Mesenchymal stem cell (in vitro differentiated cells and primary cell): ENCODE measurements at regions not wholly inside any gene's neighbourhood (a gene's known extent, or its start where the extent isn't known, plus 50 kb on each side); places are given as distances from the start of the nearest gene placed in this dataset.
A peak's percentile ranks its signal among the peaks of the same experiment; 100 is the strongest.

ENCODE experiments used
- DNase-seq: peaks from one replicate; pipeline ENCODE4 v3.0.0-alpha.2; 2013
- H2AFZ ChIP-seq: one replicate; pipeline ENCODE4 v1.6.1; 2013; ENCODE audit warnings: low read depth, mild to moderate bottlenecking, control low read depth, inconsistent platforms, low read length, moderate library complexity
- H2AK5ac ChIP-seq: 2 replicates; pipeline ENCODE4 v1.6.1; 2013; ENCODE audit warnings: low read length, moderate library complexity, mild to moderate bottlenecking, inconsistent platforms; ENCODE audit not compliant: severe bottlenecking
- H2BK120ac ChIP-seq: one replicate; pipeline ENCODE4 v1.6.1; 2013; ENCODE audit warnings: low read depth, mild to moderate bottlenecking, inconsistent platforms, low read length, moderate library complexity
- H2BK12ac ChIP-seq, 2 experiments: one replicate each; pipeline ENCODE4 v1.6.1; 2013; ENCODE audit warnings: inconsistent platforms in 2 of 2, low read length in 2 of 2, mild to moderate bottlenecking in 2 of 2, moderate library complexity in 2 of 2, control low read depth in 1 of 2
- H2BK15ac ChIP-seq: one replicate; pipeline ENCODE4 v1.6.1; 2013; ENCODE audit warnings: mild to moderate bottlenecking, low read depth, inconsistent platforms; ENCODE audit not compliant: poor library complexity, severe bottlenecking
- H2BK5ac ChIP-seq: 2 replicates; pipeline ENCODE4 v1.6.1; 2013; ENCODE audit warnings: low read depth, mild to moderate bottlenecking, low read length, control low read depth, inconsistent platforms; ENCODE audit not compliant: poor library complexity, severe bottlenecking
- H3K14ac ChIP-seq, 2 experiments: one replicate each; pipeline ENCODE4 v1.6.1; 2013; ENCODE audit warnings: inconsistent platforms in 2 of 2, low read length in 2 of 2, control low read depth in 1 of 2, mild to moderate bottlenecking in 1 of 2, moderate library complexity in 1 of 2
- H3K18ac ChIP-seq, 2 experiments: one replicate each; pipeline ENCODE4 v1.6.1; 2013; ENCODE audit warnings: inconsistent platforms in 2 of 2, low read length in 2 of 2, control low read depth in 1 of 2, low read depth in 1 of 2, mild to moderate bottlenecking in 1 of 2
- H3K23ac ChIP-seq, 2 experiments: one replicate each; pipeline ENCODE4 v1.6.1; 2013; ENCODE audit warnings: inconsistent platforms in 2 of 2, low read length in 2 of 2, mild to moderate bottlenecking in 2 of 2, moderate library complexity in 2 of 2, control low read depth in 1 of 2
- H3K27ac ChIP-seq: 2 replicates; pipeline ENCODE4 v1.5.1; 2013; ENCODE audit warnings: mild to moderate bottlenecking, moderate library complexity, low read length, control low read depth, inconsistent platforms; ENCODE audit not compliant: poor library complexity, severe bottlenecking
- H3K27me3 ChIP-seq, 2 experiments: 2 replicates each; pipeline versions ENCODE4 v1.6.1 to v1.7.0; 2013; ENCODE audit warnings: low read length in 2 of 2, mild to moderate bottlenecking in 2 of 2, moderate library complexity in 2 of 2, control low read depth in 1 of 2, inconsistent platforms in 1 of 2; ENCODE audit not compliant: control insufficient read depth in 1 of 2, insufficient read depth in 1 of 2
- H3K36me3 ChIP-seq, 2 experiments: 2 replicates each; pipeline versions ENCODE4 v1.6.1 to v1.7.0; 2013; ENCODE audit warnings: low read length in 2 of 2, control low read depth in 1 of 2, inconsistent platforms in 1 of 2, low read depth in 1 of 2, mild to moderate bottlenecking in 1 of 2; ENCODE audit not compliant: insufficient read depth in 2 of 2, control insufficient read depth in 1 of 2
- H3K4ac ChIP-seq, 2 experiments: one replicate each; pipeline ENCODE4 v1.6.1; 2013; ENCODE audit warnings: inconsistent platforms in 2 of 2, low read length in 2 of 2, mild to moderate bottlenecking in 2 of 2, moderate library complexity in 2 of 2, control low read depth in 1 of 2, low read depth in 1 of 2
- H3K4me1 ChIP-seq: 2 replicates; pipeline ENCODE4 v1.6.1; 2013; ENCODE audit warnings: low read depth, low read length, control low read depth; ENCODE audit not compliant: control insufficient read depth, insufficient read depth
- H3K4me2 ChIP-seq: 2 replicates; pipeline ENCODE4 v1.6.1; 2013; ENCODE audit warnings: low read length, mild to moderate bottlenecking, inconsistent platforms; ENCODE audit not compliant: poor library complexity, severe bottlenecking
- H3K4me3 ChIP-seq, 2 experiments: 2 replicates each; pipeline versions ENCODE4 v1.5.1 to v1.7.0; 2013; ENCODE audit warnings: low read length in 2 of 2, mild to moderate bottlenecking in 2 of 2, control low read depth in 1 of 2, low read depth in 1 of 2; ENCODE audit not compliant: insufficient read depth in 1 of 2
- H3K79me1 ChIP-seq: replicated peaks from 2 replicates; pipeline ENCODE4 v1.6.1; 2013; ENCODE audit warnings: mild to moderate bottlenecking, control low read depth, low read length, inconsistent platforms; ENCODE audit not compliant: poor library complexity, severe bottlenecking
- H3K9ac ChIP-seq: 2 replicates; pipeline ENCODE4 v1.7.0; 2013; ENCODE audit warnings: mild to moderate bottlenecking, low read length, moderate library complexity
- H3K9me3 ChIP-seq: 2 replicates; pipeline ENCODE4 v1.7.0; 2013; ENCODE audit warnings: mild to moderate bottlenecking, low read length; ENCODE audit not compliant: control insufficient read depth
- H4K8ac ChIP-seq: one replicate; pipeline ENCODE4 v1.6.1; 2013; ENCODE audit warnings: inconsistent platforms, mild to moderate bottlenecking, low read length, moderate library complexity
- H4K91ac ChIP-seq: one replicate; pipeline ENCODE4 v1.6.1; 2013; ENCODE audit warnings: mild to moderate bottlenecking, low read length, inconsistent platforms
- WGBS: methylation state at CpG from one replicate; pipeline ENCODE4 v1.1.7; 2013; ENCODE audit warnings: mixed read lengths; 5-methylcytosine and 5-hydroxymethylcytosine counted together

DNA sequence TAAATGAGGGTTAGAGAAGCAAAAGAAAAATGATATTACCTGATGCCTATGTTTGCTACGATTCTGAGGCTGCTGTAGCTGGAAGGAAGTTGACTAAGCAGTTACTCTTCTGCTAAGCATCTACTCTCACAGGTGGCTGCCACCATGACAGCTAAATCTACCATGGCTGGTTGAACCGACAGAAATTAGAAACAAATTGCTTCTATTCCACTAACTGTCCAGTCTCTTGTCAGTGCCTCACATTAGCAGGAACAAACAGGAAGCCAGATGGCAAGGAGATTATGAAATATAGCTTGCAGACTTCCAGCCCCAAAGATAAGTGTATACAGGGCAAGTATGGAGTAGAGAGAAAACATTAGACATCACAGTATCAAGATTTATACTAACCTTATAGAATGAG is 59.4 kb upstream of the TMEM200A start:
- H3K9ac ChIP-seq: no peak overlapping the region

DNA sequence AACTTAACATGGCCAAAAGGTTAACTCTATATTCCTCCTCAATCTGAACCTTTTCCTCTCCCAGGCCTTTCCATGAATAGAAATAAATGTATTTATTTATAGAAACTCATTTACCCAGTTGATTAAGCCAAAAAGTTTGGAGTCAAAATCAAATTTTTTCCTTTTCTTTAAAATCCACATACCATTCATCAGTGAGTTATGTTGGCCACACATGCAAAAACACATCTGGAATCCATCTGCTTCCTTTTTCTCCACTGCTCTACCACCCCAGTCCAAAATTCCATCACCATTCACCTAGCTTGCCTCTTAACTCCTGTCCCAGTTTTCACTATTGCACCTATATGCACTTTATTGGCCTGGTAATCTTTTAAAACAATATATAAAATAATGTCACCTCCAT is 62.4 kb upstream of the TMEM200A start:
- H2BK12ac ChIP-seq: no peak overlapping the region
- no peak overlapping the region for H3K9ac ChIP-seq
- no peak overlapping the region for H3K4ac ChIP-seq
- no peak overlapping the region for H2BK120ac ChIP-seq
- H3K27me3 ChIP-seq: no peaks in the 10 kb centered on the region
- H3K4me1 ChIP-seq: peaks cover 1% of the 10 kb centered on the region
- H3K23ac ChIP-seq: no peak overlapping the region
- H3K9me3 ChIP-seq: no peaks in the 10 kb centered on the region
- no peak overlapping the region for H4K91ac ChIP-seq
- no peak overlapping the region for H3K14ac ChIP-seq
- no peak overlapping the region for H2AFZ ChIP-seq
- H2BK5ac ChIP-seq: no peak overlapping the region
- no peak overlapping the region for H2BK15ac ChIP-seq
- H3K27ac ChIP-seq: no peak overlapping the region
- H3K79me1 ChIP-seq: no peaks in the 10 kb centered on the region
- H2AK5ac ChIP-seq: no peak overlapping the region
- H3K4me2 ChIP-seq: no peak overlapping the region
- no peak overlapping the region for H3K18ac ChIP-seq
- no peaks in the 10 kb centered on the region for H3K36me3 ChIP-seq
- DNase-seq: no peak
- H4K8ac ChIP-seq: no peak overlapping the region
- H3K4me3 ChIP-seq: no peak overlapping the region

More for the DNA sequence above, 59.4 kb upstream of the TMEM200A start:
- Histone ChIP-seq H3K36me3 (no peaks in the 10 kb centered on the region), H4K91ac (no peak overlapping the region), H3K27me3 (no peaks in the 10 kb centered on the region), H3K4ac (no peak overlapping the region), H3K9me3 (no peaks in the 10 kb centered on the region), H4K8ac (no peak overlapping the region), H3K79me1 (no peaks in the 10 kb centered on the region), H3K27ac (no peak overlapping the region), H3K4me2 (no peak overlapping the region), H3K4me3 (no peak overlapping the region), H3K14ac (no peak overlapping the region), H3K23ac (no peak overlapping the region), H2BK5ac (no peak overlapping the region), H3K18ac (no peak overlapping the region), H2BK12ac (no peak overlapping the region), H2BK120ac (no peak overlapping the region), H2BK15ac (no peak overlapping the region), H2AFZ (no peak overlapping the region), H2AK5ac (no peak overlapping the region), H3K4me1 (peaks cover 1% of the 10 kb centered on the region)
- peak; percentile 43 for DNase-seq
- 0% methylated on average over 2 of the region's 2 CpGs for WGBS

DNA sequence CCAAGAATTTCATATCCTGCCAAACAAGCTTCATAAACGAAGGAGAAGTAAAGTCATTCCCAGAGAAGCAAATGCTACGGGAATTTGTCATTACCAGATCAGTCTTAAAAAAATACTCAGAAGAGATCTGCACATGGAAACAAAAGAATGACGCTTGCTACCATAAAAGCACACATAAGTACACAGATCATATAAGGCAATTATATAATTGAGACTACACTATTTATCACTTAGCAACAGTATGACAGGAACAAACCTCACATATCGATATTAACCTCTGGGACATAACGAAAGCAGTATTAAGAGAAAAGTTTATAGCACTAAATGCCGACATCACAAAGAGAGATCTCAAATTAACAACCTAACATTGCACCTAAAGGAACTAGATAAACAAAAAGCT is 67.6 kb upstream of the TMEM200A start:
- Histone ChIP-seq H2BK15ac (no peak overlapping the region), H4K8ac (no peak overlapping the region), H2AK5ac (no peak overlapping the region), H3K4me2 (no peak overlapping the region), H3K27me3 (no peaks in the 10 kb centered on the region), H3K9ac (no peak overlapping the region), H2BK12ac (no peak overlapping the region), H3K79me1 (no peaks in the 10 kb centered on the region), H3K4ac (no peak overlapping the region), H3K4me1 (no peaks in the 10 kb centered on the region), H3K27ac (no peak overlapping the region), H2BK5ac (no peak overlapping the region), H3K18ac (no peak overlapping the region), H3K4me3 (no peak overlapping the region), H3K14ac (no peak overlapping the region), H3K36me3 (no peaks in the 10 kb centered on the region), H2AFZ (no peak overlapping the region), H4K91ac (no peak overlapping the region), H3K23ac (no peak overlapping the region), H3K9me3 (no peaks in the 10 kb centered on the region), H2BK120ac (no peak overlapping the region)
- no peak for DNase-seq
- 86% methylated on average over 6 of the region's 6 CpGs for WGBS

DNA sequence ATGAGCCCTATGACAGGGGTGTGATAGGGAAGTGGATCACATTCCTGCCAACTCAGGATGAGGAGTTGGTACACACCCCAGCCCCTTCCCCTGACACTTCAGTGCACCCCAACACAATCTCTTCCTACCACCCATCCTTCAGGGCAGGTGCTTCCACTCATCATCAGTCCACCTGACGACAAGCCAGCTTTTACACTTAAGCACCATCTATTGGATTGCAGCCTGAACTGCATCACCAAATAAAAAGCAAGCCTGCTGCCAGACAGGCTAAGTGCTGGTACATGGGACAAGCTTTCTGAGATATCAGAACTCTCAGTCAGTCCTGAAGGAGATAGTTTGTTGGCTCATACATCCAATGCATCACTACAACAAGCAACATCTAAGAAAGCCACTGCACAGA is 69.0 kb upstream of the TMEM200A start:
- DNase-seq: no peak
- no peak overlapping the region for H3K4me3 ChIP-seq
- H3K79me1 ChIP-seq: no peaks in the 10 kb centered on the region
- H3K36me3 ChIP-seq: no peaks in the 10 kb centered on the region
- no peaks in the 10 kb centered on the region for H3K9me3 ChIP-seq
- no peak overlapping the region for H3K4me2 ChIP-seq
- H3K14ac ChIP-seq: no peak overlapping the region
- no peak overlapping the region for H3K18ac ChIP-seq
- no peak overlapping the region for H2BK12ac ChIP-seq
- no peak overlapping the region for H3K27ac ChIP-seq
- H2AK5ac ChIP-seq: no peak overlapping the region
- no peak overlapping the region for H3K4ac ChIP-seq
- H4K8ac ChIP-seq: no peak overlapping the region
- no peak overlapping the region for H2AFZ ChIP-seq
- H2BK15ac ChIP-seq: no peak overlapping the region
- H3K27me3 ChIP-seq: no peaks in the 10 kb centered on the region
- H3K9ac ChIP-seq: no peak overlapping the region
- WGBS: 88% methylated on average over 1 of the region's 1 CpG
- no peak overlapping the region for H2BK120ac ChIP-seq
- no peak overlapping the region for H2BK5ac ChIP-seq
- no peak overlapping the region for H3K23ac ChIP-seq
- H4K91ac ChIP-seq: no peak overlapping the region
- H3K4me1 ChIP-seq: no peaks in the 10 kb centered on the region
